Esophagus muscularis mucosa (tissue), 3 donors: ENCODE measurements at regions not wholly inside any gene's neighbourhood (a gene's known extent, or its start where the extent isn't known, plus 50 kb on each side); places are given as distances from the start of the nearest gene placed in this dataset.

ENCODE experiments used
- CTCF ChIP-seq, 3 experiments: fragments of 200-600 bp in 2 of 3; fragments of 450-650 bp in 1 of 3; sonication (generic) in 2 of 3; IDR thresholded peaks; one replicate each; pipeline ENCODE4 v1.5.1; 2017 to 2019; ENCODE audit warnings: antibody characterized with exemption in 3 of 3, mild to moderate bottlenecking in 2 of 3, moderate library complexity in 1 of 3
- POLR2A ChIP-seq: fragments of 450-650 bp; IDR thresholded peaks from one replicate; pipeline ENCODE4 v1.6.1; 2017; ENCODE audit warnings: antibody characterized with exemption, moderate library complexity, mild to moderate bottlenecking, low read depth
- POLR2AphosphoS5 ChIP-seq, 2 donors: sonication (generic); formaldehyde crosslinking; IDR thresholded peaks; one replicate each; pipeline ENCODE4 v1.6.1; 2017; ENCODE audit warnings: antibody characterized with exemption in 2 of 2

GRCh38 chr6:117194271-117194670 lies 71.1 kb upstream of the VGLL2 start:
- no peak for TF ChIP-seq POLR2A
- TF ChIP-seq CTCF (IDR thresholded peaks at IDR 0.05): no peak
- TF ChIP-seq POLR2AphosphoS5 (IDR thresholded peaks at IDR 0.05): no peak
